GM12878 (cell line): ENCODE measurements at regions not wholly inside any gene's neighbourhood (a gene's known extent, or its start where the extent isn't known, plus 50 kb on each side); places are given as distances from the start of the nearest gene placed in this dataset.

ENCODE experiments used
- ATAC-seq: fragments of 200-7000 bp; cut with Tn5 transposase; 3 replicates; pipeline ENCODE4 v1.9.1; 2020; ENCODE audit warnings: mild to moderate bottlenecking, moderate library complexity
- BruUV-seq: library from RNA; stranded (reverse); fragments of 400-500 nt; replicated peaks from 2 replicates; lab custom pipeline; 2021; lab: Mats Ljungman, UMichigan
- CTCF ChIA-PET: fragments of 300-600 bp; sonication (Branson Sonifier 250); formaldehyde crosslinking; extraction: SDS; loops from one replicate; lab custom pipeline; 2021; ENCODE audit warnings: inconsistent platforms; lab: Yijun Ruan, JAX
- POLR2A ChIA-PET: fragments of 350-600 bp; formaldehyde crosslinking; extraction: SDS; loops from one replicate; lab custom pipeline; 2021; ENCODE audit warnings: inconsistent platforms; lab: Charles Lee
- RAD21 ChIA-PET: fragments of 300-600 bp; sonication (Branson Sonifier 250); formaldehyde crosslinking; loops from one replicate; lab custom pipeline; 2023; ENCODE audit warnings: antibody characterized with exemption; ENCODE audit not compliant: unreplicated experiment; lab: Charles Lee
- SMC1A ChIA-PET: fragments of 300-600 bp; sonication (Branson Sonifier 250); formaldehyde crosslinking; loops from one replicate; lab custom pipeline; 2023; ENCODE audit not compliant: unreplicated experiment, uncharacterized antibody; lab: Charles Lee
- DNase-seq: peaks from one replicate; pipeline ENCODE4 v3.0.0-alpha.2; 2011; ENCODE audit warnings: low read depth, low spot score
- FAIRE-seq: peaks from 3 replicates; lab custom pipeline; 2011; peaks lifted over from hg19 to GRCh38; lab: Jason Lieb, UNC
- H2AFZ ChIP-seq: 2 replicates; pipeline ENCODE4 v1.6.0; 2011; ENCODE audit warnings: low read depth, low read length, control low read depth; ENCODE audit not compliant: control insufficient read depth
- H3K27ac ChIP-seq: 2 replicates; pipeline ENCODE4 v1.5.1; 2011; ENCODE audit warnings: control low read depth; ENCODE audit not compliant: control insufficient read depth, insufficient read depth
- H3K27me3 ChIP-seq, 2 experiments: replicated peaks in 1 of 2; 2 replicates each; pipeline versions ENCODE4 v1.6.0 to v1.6.1; 2011; ENCODE audit warnings: low read length in 1 of 2; ENCODE audit not compliant: control insufficient read depth in 2 of 2, insufficient read depth in 2 of 2
- H3K36me3 ChIP-seq, 2 experiments: 2 replicates each; pipeline ENCODE4 v1.5.1; 2011; ENCODE audit warnings: low read length in 1 of 2; ENCODE audit not compliant: control insufficient read depth in 2 of 2, insufficient read depth in 2 of 2
- H3K4me1 ChIP-seq: 2 replicates; pipeline ENCODE4 v1.6.1; 2011; ENCODE audit warnings: mild to moderate bottlenecking, low read length, moderate library complexity, mixed read lengths; ENCODE audit not compliant: control insufficient read depth, insufficient read depth
- H3K4me2 ChIP-seq: 2 replicates; pipeline ENCODE4 v1.6.0; 2011; ENCODE audit warnings: control low read depth; ENCODE audit not compliant: control insufficient read depth, insufficient read depth
- H3K4me3 ChIP-seq: fragments of 200-600 bp; sonication (generic); 2 replicates; pipeline ENCODE4 v1.5.1; 2016
- H3K79me2 ChIP-seq: 2 replicates; pipeline ENCODE4 v1.6.0; 2011; ENCODE audit warnings: low read length; ENCODE audit not compliant: control insufficient read depth, insufficient read depth
- H3K9ac ChIP-seq: 2 replicates; pipeline ENCODE4 v1.8.0; 2011; ENCODE audit warnings: low read length, control low read depth, mixed read lengths; ENCODE audit not compliant: control insufficient read depth, insufficient read depth
- H3K9me3 ChIP-seq: replicated peaks from 3 replicates; pipeline ENCODE4 v1.5.1; 2011; ENCODE audit warnings: mild to moderate bottlenecking, low read length; ENCODE audit not compliant: control insufficient read depth, insufficient read depth
- H4K20me1 ChIP-seq: 2 replicates; pipeline ENCODE4 v1.6.0; 2011; ENCODE audit not compliant: control insufficient read depth, insufficient read depth
- BCL11A ChIP-seq: IDR thresholded peaks from 2 replicates; pipeline ENCODE4 v1.6.1; 2011; ENCODE audit warnings: low read depth, low read length
- BHLHE40 ChIP-seq, 2 experiments: fragments of 450-650 bp in 1 of 2; IDR thresholded peaks; 2 replicates each; pipeline ENCODE4 v1.6.1; 2011 to 2017; ENCODE audit warnings: low read depth in 2 of 2, borderline replicate concordance in 1 of 2, improper control_type of control experiment in 1 of 2, low read length in 1 of 2, mild to moderate bottlenecking in 1 of 2
- BRCA1 ChIP-seq: IDR thresholded peaks from 2 replicates; pipeline ENCODE4 v1.6.1; 2011; ENCODE audit warnings: low read depth, low read length, improper control_type of control experiment
- EZH2 ChIP-seq: IDR thresholded peaks from 2 replicates; pipeline ENCODE4 v1.6.1; 2012; ENCODE audit warnings: low read depth, mild to moderate bottlenecking, control low read depth, inconsistent platforms, low read length, borderline replicate concordance; ENCODE audit not compliant: control insufficient read depth
- FOXM1 ChIP-seq: IDR thresholded peaks from 2 replicates; pipeline ENCODE4 v1.6.1; 2012; ENCODE audit warnings: low read depth, mild to moderate bottlenecking, inconsistent platforms, low read length, moderate library complexity
- IKZF1 ChIP-seq: fragments of 450-650 bp; conservative IDR thresholded peaks from 2 replicates; pipeline ENCODE4 v1.6.1; 2017; ENCODE audit warnings: antibody characterized with exemption, mild to moderate bottlenecking
- IRF4 ChIP-seq: IDR thresholded peaks from 2 replicates; pipeline ENCODE4 v1.6.1; 2011; ENCODE audit warnings: low read depth, low read length
- PML ChIP-seq: IDR thresholded peaks from 2 replicates; pipeline ENCODE4 v1.6.1; 2012; ENCODE audit warnings: low read length, inconsistent platforms
- RB1 ChIP-seq: fragments of 450-650 bp; formaldehyde crosslinking; IDR thresholded peaks from 2 replicates; pipeline ENCODE4 v1.6.1; 2017; ENCODE audit warnings: mild to moderate bottlenecking, borderline replicate concordance
- RELB ChIP-seq: fragments of 450-650 bp; IDR thresholded peaks from 2 replicates; pipeline ENCODE4 v1.6.1; 2017; ENCODE audit warnings: low read depth, mild to moderate bottlenecking, moderate library complexity
- SUZ12 ChIP-seq: fragments of 200-600 bp; sonication (generic); IDR thresholded peaks from one replicate; pipeline ENCODE4 v1.6.1; 2018; ENCODE audit warnings: antibody characterized with exemption, mild to moderate bottlenecking; ENCODE audit not compliant: unreplicated experiment
- TCF7 ChIP-seq: IDR thresholded peaks from 2 replicates; pipeline ENCODE4 v1.6.1; 2014; ENCODE audit warnings: antibody characterized with exemption, borderline replicate concordance
- ZNF24 ChIP-seq: fragments of 450-650 bp; IDR thresholded peaks from 2 replicates; pipeline ENCODE4 v1.6.1; 2017; ENCODE audit warnings: antibody characterized with exemption, mild to moderate bottlenecking
- ZZZ3 ChIP-seq: IDR thresholded peaks from 2 replicates; pipeline ENCODE4 v1.6.1; 2011; ENCODE audit warnings: low read depth; ENCODE audit not compliant: control insufficient read depth, insufficient read length
- WGBS: methylation state at CpG from one replicate; pipeline ENCODE4 v1.1.6; 2016; ENCODE audit warnings: low lambda C conversion rate; ENCODE audit not compliant: insufficient replicate concordance, insufficient coverage; ENCODE audit errors: missing lambda C conversion rate; 5-methylcytosine and 5-hydroxymethylcytosine counted together
- in situ Hi-C: fragments of 300-500 bp; cut with MboI; formaldehyde crosslinking; loops from 9 replicates; pipeline ENCODE4 v1.14.3; 2018; ENCODE audit warnings: mixed read lengths
- intact Hi-C: fragments of 100-400 bp; cut with micrococcal nuclease; formaldehyde crosslinking; loops from one replicate; pipeline ENCODE4 v1.14.2; 2022; ENCODE audit not compliant: unreplicated experiment
- TF ChIP-seq, protein P1 (sequence below): fragments of 450-650 bp; IDR thresholded peaks from 2 replicates; pipeline ENCODE4 v1.6.1; 2017; ENCODE audit warnings: antibody characterized with exemption, mild to moderate bottlenecking, moderate library complexity
- TF ChIP-seq, protein P2 (sequence below): fragments of 450-650 bp; IDR thresholded peaks from 2 replicates; pipeline ENCODE4 v1.6.1; 2017; ENCODE audit warnings: borderline replicate concordance

GRCh38 chr3:177642042-177642803 lies 444.9 kb upstream of the TBL1XR1 start:
- H3K4me2 ChIP-seq = no peak overlapping the region
- no peak overlapping the region for H3K4me3 ChIP-seq
- no peaks in the 10 kb centered on the region for H3K9me3 ChIP-seq
- no peak overlapping the region for H2AFZ ChIP-seq
- FAIRE-seq (no peak), ATAC-seq (no peak), DNase-seq (no peak)
- 46% methylated on average over 8 of the region's 8 CpGs for WGBS
- no peak overlapping the region for H3K27ac ChIP-seq
- ChIA-PET RAD21 (no interaction called here), POLR2A (interaction anchor here (0.5 kb wide), 1 partner anchor 182 kb away, joined by 3 read pairs; no protein-coding TSS in a partner anchor), SMC1A (interaction anchor here (0.6 kb wide), 1 partner anchor 820 kb away, joined by 4 read pairs; no protein-coding TSS in a partner anchor), CTCF (interaction anchor here (0.6 kb wide), 1 partner anchor 10 kb away, joined by 3 read pairs; no protein-coding TSS in a partner anchor)
- no peaks in the 10 kb centered on the region for H3K79me2 ChIP-seq
- no peak overlapping the region for H3K9ac ChIP-seq
- no peaks in the 10 kb centered on the region for H3K4me1 ChIP-seq
- H4K20me1 ChIP-seq = no peaks in the 10 kb centered on the region
- H3K36me3 ChIP-seq = no peaks in the 10 kb centered on the region
- no TSS peak for BruUV-seq
- intact Hi-C loops = no loop called here
- no peaks in the 10 kb centered on the region for H3K27me3 ChIP-seq
- in situ Hi-C loops = no loop called here
- no peak for TF ChIP-seq BRCA1
- TF ChIP-seq PML = no peak
- no peak for TF ChIP-seq IRF4
- no peak for TF ChIP-seq EZH2
- no peak for TF ChIP-seq BCL11A
- TF ChIP-seq SUZ12 = no peak
- TF ChIP-seq RB1 = no peak
- no peak for TF ChIP-seq FOXM1
- TF ChIP-seq RELB = no peak
- no peak for TF ChIP-seq BHLHE40 (IDR thresholded peaks at IDR 0.05; ENCODE audit: borderline replicate concordance in 1 of 2, low read depth in 2 of 2, low read length in 1 of 2)
- TF ChIP-seq IKZF1 = no peak
- TF ChIP-seq, protein P1, sequence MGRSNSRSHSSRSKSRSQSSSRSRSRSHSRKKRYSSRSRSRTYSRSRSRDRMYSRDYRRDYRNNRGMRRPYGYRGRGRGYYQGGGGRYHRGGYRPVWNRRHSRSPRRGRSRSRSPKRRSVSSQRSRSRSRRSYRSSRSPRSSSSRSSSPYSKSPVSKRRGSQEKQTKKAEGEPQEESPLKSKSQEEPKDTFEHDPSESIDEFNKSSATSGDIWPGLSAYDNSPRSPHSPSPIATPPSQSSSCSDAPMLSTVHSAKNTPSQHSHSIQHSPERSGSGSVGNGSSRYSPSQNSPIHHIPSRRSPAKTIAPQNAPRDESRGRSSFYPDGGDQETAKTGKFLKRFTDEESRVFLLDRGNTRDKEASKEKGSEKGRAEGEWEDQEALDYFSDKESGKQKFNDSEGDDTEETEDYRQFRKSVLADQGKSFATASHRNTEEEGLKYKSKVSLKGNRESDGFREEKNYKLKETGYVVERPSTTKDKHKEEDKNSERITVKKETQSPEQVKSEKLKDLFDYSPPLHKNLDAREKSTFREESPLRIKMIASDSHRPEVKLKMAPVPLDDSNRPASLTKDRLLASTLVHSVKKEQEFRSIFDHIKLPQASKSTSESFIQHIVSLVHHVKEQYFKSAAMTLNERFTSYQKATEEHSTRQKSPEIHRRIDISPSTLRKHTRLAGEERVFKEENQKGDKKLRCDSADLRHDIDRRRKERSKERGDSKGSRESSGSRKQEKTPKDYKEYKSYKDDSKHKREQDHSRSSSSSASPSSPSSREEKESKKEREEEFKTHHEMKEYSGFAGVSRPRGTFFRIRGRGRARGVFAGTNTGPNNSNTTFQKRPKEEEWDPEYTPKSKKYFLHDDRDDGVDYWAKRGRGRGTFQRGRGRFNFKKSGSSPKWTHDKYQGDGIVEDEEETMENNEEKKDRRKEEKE = no peak
- no peak for TF ChIP-seq ZNF24
- TF ChIP-seq, protein P2, sequence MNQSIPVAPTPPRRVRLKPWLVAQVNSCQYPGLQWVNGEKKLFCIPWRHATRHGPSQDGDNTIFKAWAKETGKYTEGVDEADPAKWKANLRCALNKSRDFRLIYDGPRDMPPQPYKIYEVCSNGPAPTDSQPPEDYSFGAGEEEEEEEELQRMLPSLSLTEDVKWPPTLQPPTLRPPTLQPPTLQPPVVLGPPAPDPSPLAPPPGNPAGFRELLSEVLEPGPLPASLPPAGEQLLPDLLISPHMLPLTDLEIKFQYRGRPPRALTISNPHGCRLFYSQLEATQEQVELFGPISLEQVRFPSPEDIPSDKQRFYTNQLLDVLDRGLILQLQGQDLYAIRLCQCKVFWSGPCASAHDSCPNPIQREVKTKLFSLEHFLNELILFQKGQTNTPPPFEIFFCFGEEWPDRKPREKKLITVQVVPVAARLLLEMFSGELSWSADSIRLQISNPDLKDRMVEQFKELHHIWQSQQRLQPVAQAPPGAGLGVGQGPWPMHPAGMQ = no peak
- TF ChIP-seq ZZZ3 = no peak
- TF ChIP-seq TCF7 = no peak
